BJ (cell line): ENCODE measurements at regions not wholly inside any gene's neighbourhood (a gene's known extent, or its start where the extent isn't known, plus 50 kb on each side); places are given as distances from the start of the nearest gene placed in this dataset.

Source experiments
- CTCF ChIA-PET: fragments of 350-600 bp; formaldehyde crosslinking; extraction: SDS; loops from one replicate; lab custom pipeline; 2021; ENCODE audit warnings: antibody characterized with exemption, inconsistent platforms; lab: Yijun Ruan, JAX
- POLR2A ChIA-PET: fragments of 300-600 bp; sonication (Branson Sonifier 250); formaldehyde crosslinking; extraction: SDS; loops from one replicate; lab custom pipeline; 2021; ENCODE audit warnings: antibody characterized with exemption; lab: Charles Lee
- DNase-seq: peaks from one replicate; pipeline ENCODE4 v3.0.0-alpha.2; 2011; ENCODE audit warnings: low read depth
- H3K27me3 ChIP-seq: 2 replicates; pipeline ENCODE4 v1.6.0; 2011; ENCODE audit warnings: low read length; ENCODE audit not compliant: control insufficient read depth, insufficient read depth
- H3K36me3 ChIP-seq: 2 replicates; pipeline ENCODE4 v1.5.1; 2011; ENCODE audit warnings: low read length; ENCODE audit not compliant: control insufficient read depth, insufficient read depth
- H3K4me3 ChIP-seq: 2 replicates; pipeline ENCODE4 v1.5.1; 2011; ENCODE audit warnings: low read depth, mild to moderate bottlenecking, control low read depth, low read length
- CTCF ChIP-seq: IDR thresholded peaks from 2 replicates; pipeline ENCODE4 v1.5.1; 2011; ENCODE audit warnings: low read depth, mild to moderate bottlenecking, control low read depth, inconsistent platforms, low read length, moderate library complexity; ENCODE audit not compliant: insufficient read depth

- TF ChIP-seq CTCF, result no peak
- H3K27me3 ChIP-seq, result no peaks in the 10 kb centered on the region
- no peak for DNase-seq
- H3K4me3 ChIP-seq, result no peak overlapping the region
- H3K36me3 ChIP-seq, result no peaks in the 10 kb centered on the region
- POLR2A ChIA-PET, result no interaction called here
- CTCF ChIA-PET, result no interaction called here
These were observed 95.0 kb upstream of the EFNA5 start for GRCh38 chr5:107765805-107766063.

GRCh38 chr5:107764976-107765804 lies 94.5 kb upstream of the EFNA5 start:
- CTCF ChIA-PET, result no interaction called here
- H3K36me3 ChIP-seq, result no peaks in the 10 kb centered on the region
- no peak for TF ChIP-seq CTCF
- H3K27me3 ChIP-seq, result no peaks in the 10 kb centered on the region
- POLR2A ChIA-PET, result no interaction called here
- no peak for DNase-seq
- H3K4me3 ChIP-seq, result no peak overlapping the region

DNA sequence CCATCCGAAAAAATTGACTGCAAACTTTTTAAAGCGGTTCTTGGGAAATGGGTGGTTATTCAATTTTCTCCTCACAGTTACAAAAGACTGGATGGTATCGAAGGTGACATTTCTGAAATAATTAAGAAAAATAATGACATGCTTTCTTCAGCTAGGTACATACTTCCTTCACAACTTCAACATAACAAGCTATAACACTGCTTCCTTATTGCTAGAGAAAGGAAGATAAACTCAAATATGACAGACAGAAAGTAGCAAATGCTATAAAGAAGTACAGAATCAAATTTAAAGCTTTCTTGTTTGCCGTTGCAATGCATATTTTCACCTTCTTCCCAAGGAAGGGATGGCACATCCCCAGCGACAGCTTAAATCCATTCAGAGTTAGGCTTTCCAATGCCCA lies 93.5 kb upstream of the EFNA5 start:
- ChIA-PET CTCF (no interaction called here), POLR2A (no interaction called here)
- no peak for DNase-seq
- Histone ChIP-seq H3K36me3 (no peaks in the 10 kb centered on the region), H3K4me3 (no peak overlapping the region), H3K27me3 (no peaks in the 10 kb centered on the region)
- no peak for TF ChIP-seq CTCF

GRCh38 chr5:107753427-107753826 lies 82.7 kb upstream of the EFNA5 start:
- TF ChIP-seq CTCF, result no peak
- no peaks in the 10 kb centered on the region for H3K36me3 ChIP-seq
- H3K4me3 ChIP-seq, result no peak overlapping the region
- POLR2A ChIA-PET, result no interaction called here
- no peak for DNase-seq
- CTCF ChIA-PET, result no interaction called here
- H3K27me3 ChIP-seq, result no peaks in the 10 kb centered on the region; the same call in 1 of the 2 replicates

DNA sequence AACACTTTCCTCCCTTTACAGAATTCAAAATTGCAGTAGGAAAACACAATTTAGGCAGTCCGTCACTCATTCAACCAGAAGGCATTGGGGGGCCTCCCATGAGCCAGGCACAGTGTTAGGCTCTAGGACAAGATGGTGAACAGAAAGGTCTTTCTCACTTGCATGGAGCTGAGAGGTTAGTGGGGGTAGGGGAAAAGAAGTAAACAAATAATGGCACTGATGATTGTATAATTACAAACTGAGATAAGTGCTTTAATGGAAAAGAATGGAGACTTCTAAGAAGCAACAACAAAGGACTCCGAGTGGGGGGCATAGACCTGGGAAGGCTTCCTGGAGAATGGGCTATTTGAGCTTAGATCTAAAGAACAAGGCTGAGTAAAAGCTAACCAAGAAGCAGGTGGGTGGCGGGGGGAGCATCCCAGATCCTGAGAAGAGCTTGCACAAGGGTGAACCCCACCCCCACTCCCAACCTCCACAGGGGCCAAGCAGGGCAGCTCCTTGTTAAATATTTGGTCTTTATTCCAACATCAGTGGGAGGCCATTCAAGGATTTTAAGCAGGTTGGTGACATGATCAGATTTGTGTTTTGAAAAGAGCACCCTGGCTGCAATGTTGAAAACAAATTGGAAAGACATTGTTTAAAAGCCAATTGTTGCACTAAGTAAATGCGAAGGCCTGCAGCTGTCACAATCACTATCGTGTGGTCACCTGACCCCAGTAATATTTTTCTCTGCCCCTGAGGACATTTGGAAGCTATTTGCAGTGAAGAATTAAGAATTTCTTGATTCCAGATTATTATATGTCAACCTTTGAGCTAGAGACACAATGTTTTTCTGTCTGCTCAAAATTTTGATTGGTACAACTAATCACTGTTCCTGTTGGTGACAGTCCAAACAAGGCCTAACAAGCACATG lies 73.9 kb upstream of the EFNA5 start:
- no peaks in the 10 kb centered on the region for H3K27me3 ChIP-seq
- TF ChIP-seq CTCF, result no peak
- POLR2A ChIA-PET, result interaction anchor here (0.5 kb wide), 1 partner anchor 1945 kb away, joined by 3 read pairs; the partner anchor contains the start of gene MAN2A1
- H3K36me3 ChIP-seq, result no peaks in the 10 kb centered on the region
- CTCF ChIA-PET, result no interaction called here
- DNase-seq, result no peak
- no peak overlapping the region for H3K4me3 ChIP-seq
